ENCODE measurements at regions not wholly inside any gene's neighbourhood (a gene's known extent, or its start where the extent isn't known, plus 50 kb on each side); places are given as distances from the start of the nearest gene placed in this dataset.

- Histone ChIP-seq H3K4me3 (ENCODE audit: severe bottlenecking) (no peak overlapping the region), H3K27me3 (ENCODE audit: insufficient read depth, poor library complexity, severe bottlenecking) (no peaks in the 10 kb centered on the region), H3K36me3 (ENCODE audit: low read depth) (no peaks in the 10 kb centered on the region), H3K27ac (ENCODE audit: poor library complexity, severe bottlenecking) (peak overlapping the region; percentile 90), H3K9me3 (ENCODE audit: severe bottlenecking) (no peaks in the 10 kb centered on the region), H3K4me1 (ENCODE audit: insufficient read depth, poor library complexity, severe bottlenecking) (peaks cover 43% of the 10 kb centered on the region)
- TF ChIP-seq CTCF (IDR thresholded peaks at IDR 0.05; ENCODE audit: poor library complexity, severe bottlenecking): no peak
- DNase-seq (ENCODE audit: low spot score) (no peak), ATAC-seq (ENCODE audit: low read depth) (no peak)
These were observed 51.5 kb upstream of the CNIH3 start for GRCh38 chr1:224564454-224565084.

- Histone ChIP-seq H3K27ac (ENCODE audit: poor library complexity, severe bottlenecking) (peak overlapping the region; percentile 90), H3K36me3 (ENCODE audit: low read depth) (no peaks in the 10 kb centered on the region), H3K4me3 (ENCODE audit: severe bottlenecking) (no peak overlapping the region), H3K9me3 (ENCODE audit: severe bottlenecking) (no peaks in the 10 kb centered on the region), H3K4me1 (ENCODE audit: insufficient read depth, poor library complexity, severe bottlenecking) (peaks cover 39% of the 10 kb centered on the region), H3K27me3 (ENCODE audit: insufficient read depth, poor library complexity, severe bottlenecking) (no peaks in the 10 kb centered on the region)
- TF ChIP-seq CTCF (IDR thresholded peaks at IDR 0.05; ENCODE audit: poor library complexity, severe bottlenecking): no peak
- ATAC-seq (ENCODE audit: low read depth): peak; percentile 95
- DNase-seq (ENCODE audit: low spot score): peak; percentile 67
These were observed 50.9 kb upstream of the CNIH3 start for GRCh38 chr1:224565186-224565585.

- Histone ChIP-seq H3K36me3 (ENCODE audit: low read depth) (no peaks in the 10 kb centered on the region), H3K27ac (ENCODE audit: poor library complexity, severe bottlenecking) (peak overlapping the region; percentile 90), H3K4me3 (ENCODE audit: severe bottlenecking) (no peak overlapping the region), H3K27me3 (ENCODE audit: insufficient read depth, poor library complexity, severe bottlenecking) (no peaks in the 10 kb centered on the region), H3K4me1 (ENCODE audit: insufficient read depth, poor library complexity, severe bottlenecking) (peaks cover 36% of the 10 kb centered on the region), H3K9me3 (ENCODE audit: severe bottlenecking) (no peaks in the 10 kb centered on the region)
- ATAC-seq (ENCODE audit: low read depth) (no peak), DNase-seq (ENCODE audit: low spot score) (no peak)
- TF ChIP-seq CTCF (IDR thresholded peaks at IDR 0.05; ENCODE audit: poor library complexity, severe bottlenecking): no peak
These were observed 50.3 kb upstream of the CNIH3 start for GRCh38 chr1:224565611-224566406.

Measured in RWPE2 (cell line).